ENCODE measurements at regions not wholly inside any gene's neighbourhood (a gene's known extent, or its start where the extent isn't known, plus 50 kb on each side); places are given as distances from the start of the nearest gene placed in this dataset.

- TF ChIP-seq CTCF (IDR thresholded peaks at IDR 0.05) (no peak), POLR2A (IDR thresholded peaks at IDR 0.05) (no peak)
Measured at GRCh38 chr5:54384356-54384933, 71.1 kb upstream of the HSPB3 start.
